NCI-H1048 (cell line): ENCODE measurements at regions not wholly inside any gene's neighbourhood (a gene's known extent, or its start where the extent isn't known, plus 50 kb on each side); places are given as distances from the start of the nearest gene placed in this dataset.
"Not testable (repeated sequence)": the region's sequence is repeated elsewhere in the genome, so short reads cannot be mapped to it uniquely, and the experiment has no call there.

Experiments
- DNase-seq: peaks from one replicate; lab custom pipeline; 2025; lab: John Stamatoyannopoulos, UW

GRCh38 chr19:20388706-20389225, 176.8 kb downstream of the ZNF737 start:
- no peak for DNase-seq

- DNase-seq: no peak
Observed at GRCh38 chr19:20385061-20385460, 180.5 kb downstream of the ZNF737 start.

DNA sequence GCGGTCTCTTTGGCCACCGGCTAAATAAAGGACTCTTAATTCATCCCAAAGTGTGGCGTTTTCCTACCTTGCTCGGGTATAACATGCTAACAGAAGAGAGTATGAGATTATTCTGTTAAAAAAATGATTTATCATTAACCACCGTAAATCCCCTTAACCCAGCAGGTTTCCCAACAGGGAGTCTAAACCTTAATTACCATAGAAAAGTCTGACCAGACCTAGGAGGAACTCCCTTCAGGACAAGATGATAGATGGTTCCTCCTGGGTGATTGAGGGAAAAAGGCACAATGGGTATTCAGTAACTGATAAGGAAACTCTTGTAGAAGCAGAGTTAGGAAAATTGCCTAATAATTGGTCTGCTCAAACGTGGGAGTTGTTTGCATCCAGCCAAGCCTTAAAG, 193.7 kb downstream of the ZNF737 start:
- no peak for DNase-seq

GRCh38 chr19:20371304-20371703, 194.3 kb downstream of the ZNF737 start:
- not testable (repeated sequence) for DNase-seq

DNA sequence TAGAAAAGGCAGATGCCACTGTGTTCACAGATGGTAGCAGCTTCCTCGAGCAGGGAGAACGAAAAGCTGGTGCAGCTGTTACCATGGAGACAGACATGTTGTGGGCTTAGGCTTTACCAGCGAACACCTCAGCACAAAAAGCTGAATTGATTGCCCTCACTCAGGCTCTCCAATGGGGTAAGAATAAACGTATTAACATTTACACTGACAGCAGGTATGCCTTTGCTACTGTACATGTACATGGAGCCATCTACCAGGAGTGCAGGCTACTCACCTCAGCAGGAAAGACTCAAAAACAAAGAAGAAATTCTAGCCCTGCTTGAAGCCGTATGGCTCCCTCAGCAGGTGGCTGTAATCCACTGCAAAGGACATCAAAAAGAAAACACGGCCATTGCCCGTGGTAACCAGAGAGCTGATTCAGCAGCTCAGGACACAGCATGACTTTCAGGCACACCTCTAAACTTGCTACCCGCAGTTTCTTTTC, 197.7 kb downstream of the ZNF737 start:
- no peak for DNase-seq

DNA sequence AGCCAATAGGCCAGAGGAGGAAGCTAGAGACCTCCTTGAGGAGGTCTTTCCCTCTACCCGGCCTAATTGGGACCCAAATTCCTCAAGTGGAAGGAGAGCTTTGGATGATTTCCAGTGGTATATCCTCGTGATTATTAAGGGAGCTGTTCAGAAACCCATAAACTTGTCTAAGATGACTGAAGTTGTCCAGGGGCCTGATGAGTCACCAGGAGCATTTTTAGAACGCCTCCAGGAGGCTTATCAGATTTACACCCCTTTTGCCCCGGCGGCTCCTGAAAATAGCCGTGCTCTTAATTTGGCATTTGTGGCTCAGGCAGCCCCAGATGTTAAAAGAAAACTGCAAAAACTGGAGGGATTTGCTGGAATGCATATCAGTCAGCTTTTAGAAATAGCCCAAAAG, 198.1 kb downstream of the ZNF486 start:
- no peak for DNase-seq

GRCh38 chr19:20359933-20360720, 193.1 kb downstream of the ZNF486 start:
- DNase-seq: no peak

- not testable (repeated sequence) for DNase-seq
Observed at GRCh38 chr19:20358841-20359465, 191.9 kb downstream of the ZNF486 start.

DNA sequence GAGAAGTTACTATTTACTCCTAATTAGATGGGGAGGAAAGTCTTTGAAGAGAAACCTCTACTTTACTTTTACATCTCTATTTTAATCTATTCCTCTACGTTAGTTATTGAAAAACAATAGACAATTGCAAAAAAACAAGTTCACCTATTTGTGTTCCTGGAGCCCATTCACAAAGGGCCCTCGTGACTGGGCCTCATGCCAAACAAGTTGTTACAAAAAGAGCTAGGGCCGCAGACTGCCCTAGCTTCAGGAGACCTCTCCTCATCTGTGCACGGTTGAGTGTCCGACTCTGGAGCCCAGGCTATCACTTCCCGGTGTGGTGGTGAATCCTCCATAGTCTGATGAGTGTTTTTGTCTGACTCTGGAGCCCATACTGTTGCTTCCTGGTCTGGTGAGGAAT, 190.9 kb downstream of the ZNF486 start:
- no peak for DNase-seq

GRCh38 chr19:20351244-20351643, 184.2 kb downstream of the ZNF486 start:
- no peak for DNase-seq

- DNase-seq: no peak
Observed at GRCh38 chr19:20349206-20349605, 182.2 kb downstream of the ZNF486 start.

- DNase-seq: no peak
Observed at GRCh38 chr19:20339444-20339843, 172.4 kb downstream of the ZNF486 start.

- no peak for DNase-seq
Observed at GRCh38 chr19:20334760-20335159, 167.7 kb downstream of the ZNF486 start.

- no peak for DNase-seq
Observed at GRCh38 chr19:20333508-20333907, 166.5 kb downstream of the ZNF486 start.

GRCh38 chr19:20325151-20325550, 158.1 kb downstream of the ZNF486 start:
- no peak for DNase-seq

- no peak for DNase-seq
Observed at GRCh38 chr19:20321139-20321763, 154.2 kb downstream of the ZNF486 start.

DNA sequence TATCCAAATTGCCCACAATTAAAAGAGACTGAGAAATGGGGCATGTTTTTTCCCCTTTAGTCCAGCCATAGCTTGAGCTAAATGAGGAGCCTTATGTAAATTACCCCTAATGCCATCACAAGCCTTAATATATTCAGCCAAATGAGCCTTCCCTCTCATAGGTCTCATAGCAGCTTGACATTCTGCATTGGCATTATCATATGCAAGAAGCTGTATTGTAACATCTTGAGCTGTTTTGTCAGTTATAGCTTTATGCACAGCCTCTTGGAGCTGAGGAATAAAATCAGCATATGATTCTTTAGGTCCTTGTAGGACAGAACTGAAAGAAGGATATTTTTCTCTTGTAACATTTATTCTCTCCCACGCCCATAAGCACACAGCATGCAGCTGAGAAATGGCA, 153.2 kb downstream of the ZNF486 start:
- DNase-seq: no peak

DNA sequence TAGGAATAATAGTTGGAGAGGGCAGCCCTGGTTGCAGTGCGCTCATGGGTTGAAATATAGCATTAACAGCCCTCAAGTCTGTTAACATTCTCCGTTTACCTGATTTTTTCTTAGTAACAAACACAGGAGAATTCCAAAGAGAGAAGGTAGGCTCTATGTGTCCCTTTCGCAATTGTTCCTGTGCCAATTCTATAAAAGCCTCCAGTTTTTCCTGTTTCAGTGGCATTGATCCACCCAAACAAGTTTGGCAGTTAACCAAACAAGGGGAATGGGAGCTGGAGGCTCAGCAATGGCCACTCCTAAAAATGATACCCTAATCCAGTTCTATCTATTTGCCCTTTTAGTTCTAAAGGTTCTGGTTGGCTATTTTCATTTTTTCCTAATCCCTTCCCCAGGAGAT, 151.6 kb downstream of the ZNF486 start:
- no peak for DNase-seq

DNA sequence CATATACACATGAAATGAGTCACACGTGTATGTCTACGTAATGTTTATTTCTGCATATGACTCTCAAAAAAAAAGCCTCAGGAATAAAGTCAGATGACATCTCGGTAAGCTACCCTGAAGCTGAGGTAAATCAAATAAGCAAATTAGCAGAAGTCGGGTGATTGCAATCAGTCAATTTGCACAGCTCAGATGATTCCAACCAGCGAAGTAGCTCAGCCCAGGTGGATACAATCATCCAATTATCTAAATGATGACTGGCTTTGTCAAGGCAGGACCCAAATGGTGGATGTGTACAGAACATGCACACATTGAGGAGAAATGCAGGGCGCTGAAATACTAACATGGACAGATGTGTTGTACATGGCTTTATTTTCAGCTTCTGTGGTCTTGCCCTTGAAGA, 148.5 kb downstream of the ZNF486 start:
- peak; percentile 46 for DNase-seq

DNA sequence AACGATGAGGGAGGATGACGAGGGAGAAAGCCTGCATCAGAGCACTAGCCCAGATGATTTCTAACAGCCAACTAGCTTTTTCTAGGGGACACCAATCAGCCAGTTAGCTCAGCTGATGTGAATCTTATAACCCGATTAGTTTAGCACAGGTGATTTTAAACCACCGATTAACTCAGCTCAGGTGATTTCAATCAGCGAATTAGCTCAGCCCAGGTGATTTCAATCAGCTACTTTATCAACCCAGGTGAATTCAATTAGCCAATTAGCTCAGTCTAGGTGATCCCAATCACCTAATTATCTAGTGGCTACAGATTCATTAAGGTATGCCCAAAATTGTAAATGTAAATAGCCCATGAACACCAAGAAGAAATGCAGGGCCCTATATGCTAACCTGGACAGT, 146.9 kb downstream of the ZNF486 start:
- DNase-seq: no peak

GRCh38 chr19:20307127-20307526, 140.1 kb downstream of the ZNF486 start:
- no peak for DNase-seq

- DNase-seq: not testable (repeated sequence)
Observed at GRCh38 chr19:20296314-20296713, 129.3 kb downstream of the ZNF486 start.

GRCh38 chr19:20294181-20294580, 127.2 kb downstream of the ZNF486 start:
- DNase-seq: no peak
